Loucy (cell line): ENCODE measurements at regions not wholly inside any gene's neighbourhood (a gene's known extent, or its start where the extent isn't known, plus 50 kb on each side); places are given as distances from the start of the nearest gene placed in this dataset.

Source experiments
- EZH2phosphoT487 ChIP-seq: fragments of 200-600 bp; IDR thresholded peaks from 2 replicates; pipeline ENCODE4 v1.6.1; 2018; ENCODE audit warnings: antibody characterized with exemption, mild to moderate bottlenecking, moderate library complexity, borderline replicate concordance
- TF ChIP-seq, protein P1 (sequence below): fragments of 200-600 bp; sonication (generic); conservative IDR thresholded peaks from 2 replicates; pipeline ENCODE4 v1.5.1; 2014; ENCODE audit warnings: mild to moderate bottlenecking, antibody characterized with exemption, low read length

DNA sequence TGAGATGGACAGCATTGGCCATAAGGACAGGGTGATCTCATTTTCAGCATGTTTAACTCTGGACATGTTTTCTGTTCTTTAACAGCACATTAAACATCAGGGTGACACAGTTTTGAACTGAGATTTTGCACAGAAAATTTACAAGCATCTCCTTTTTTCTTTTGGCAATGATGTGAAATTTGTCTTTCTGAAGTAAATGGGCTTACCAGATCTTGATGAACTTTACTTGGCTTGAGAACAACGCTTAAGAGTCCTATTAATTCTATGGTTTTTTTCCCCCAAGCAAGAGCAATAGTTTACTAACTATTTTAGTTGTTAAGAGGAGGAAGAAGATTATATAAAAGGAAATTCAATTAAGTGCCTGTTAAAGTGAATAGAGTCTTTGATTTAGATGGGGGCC is 491.0 kb downstream of the SNAPC1 start:
- TF ChIP-seq, protein P1, sequence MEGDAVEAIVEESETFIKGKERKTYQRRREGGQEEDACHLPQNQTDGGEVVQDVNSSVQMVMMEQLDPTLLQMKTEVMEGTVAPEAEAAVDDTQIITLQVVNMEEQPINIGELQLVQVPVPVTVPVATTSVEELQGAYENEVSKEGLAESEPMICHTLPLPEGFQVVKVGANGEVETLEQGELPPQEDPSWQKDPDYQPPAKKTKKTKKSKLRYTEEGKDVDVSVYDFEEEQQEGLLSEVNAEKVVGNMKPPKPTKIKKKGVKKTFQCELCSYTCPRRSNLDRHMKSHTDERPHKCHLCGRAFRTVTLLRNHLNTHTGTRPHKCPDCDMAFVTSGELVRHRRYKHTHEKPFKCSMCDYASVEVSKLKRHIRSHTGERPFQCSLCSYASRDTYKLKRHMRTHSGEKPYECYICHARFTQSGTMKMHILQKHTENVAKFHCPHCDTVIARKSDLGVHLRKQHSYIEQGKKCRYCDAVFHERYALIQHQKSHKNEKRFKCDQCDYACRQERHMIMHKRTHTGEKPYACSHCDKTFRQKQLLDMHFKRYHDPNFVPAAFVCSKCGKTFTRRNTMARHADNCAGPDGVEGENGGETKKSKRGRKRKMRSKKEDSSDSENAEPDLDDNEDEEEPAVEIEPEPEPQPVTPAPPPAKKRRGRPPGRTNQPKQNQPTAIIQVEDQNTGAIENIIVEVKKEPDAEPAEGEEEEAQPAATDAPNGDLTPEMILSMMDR: no peak
- TF ChIP-seq EZH2phosphoT487: no peak
